ENCODE measurements at regions not wholly inside any gene's neighbourhood (a gene's known extent, or its start where the extent isn't known, plus 50 kb on each side); places are given as distances from the start of the nearest gene placed in this dataset.

DNA sequence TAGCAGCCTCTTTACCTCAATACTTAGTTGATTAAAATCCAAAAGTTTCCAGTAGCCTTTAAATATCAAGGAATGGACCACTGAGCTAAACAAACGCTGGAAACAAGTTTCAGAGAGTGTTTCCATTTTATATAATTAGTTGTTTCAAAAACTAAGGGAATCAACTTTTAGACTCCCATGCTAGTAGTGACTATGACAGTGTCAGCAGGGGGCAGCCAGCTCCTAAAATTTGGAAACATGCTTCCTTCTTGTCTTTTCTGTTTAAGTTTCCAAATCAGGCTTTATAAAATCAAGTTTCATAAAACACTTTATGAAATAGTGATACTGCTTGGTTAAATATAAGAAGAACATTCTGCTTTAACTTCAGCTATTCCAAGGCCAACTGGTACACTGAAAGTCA is 138.2 kb upstream of the TMEM229A start:
- TF ChIP-seq, protein P1, sequence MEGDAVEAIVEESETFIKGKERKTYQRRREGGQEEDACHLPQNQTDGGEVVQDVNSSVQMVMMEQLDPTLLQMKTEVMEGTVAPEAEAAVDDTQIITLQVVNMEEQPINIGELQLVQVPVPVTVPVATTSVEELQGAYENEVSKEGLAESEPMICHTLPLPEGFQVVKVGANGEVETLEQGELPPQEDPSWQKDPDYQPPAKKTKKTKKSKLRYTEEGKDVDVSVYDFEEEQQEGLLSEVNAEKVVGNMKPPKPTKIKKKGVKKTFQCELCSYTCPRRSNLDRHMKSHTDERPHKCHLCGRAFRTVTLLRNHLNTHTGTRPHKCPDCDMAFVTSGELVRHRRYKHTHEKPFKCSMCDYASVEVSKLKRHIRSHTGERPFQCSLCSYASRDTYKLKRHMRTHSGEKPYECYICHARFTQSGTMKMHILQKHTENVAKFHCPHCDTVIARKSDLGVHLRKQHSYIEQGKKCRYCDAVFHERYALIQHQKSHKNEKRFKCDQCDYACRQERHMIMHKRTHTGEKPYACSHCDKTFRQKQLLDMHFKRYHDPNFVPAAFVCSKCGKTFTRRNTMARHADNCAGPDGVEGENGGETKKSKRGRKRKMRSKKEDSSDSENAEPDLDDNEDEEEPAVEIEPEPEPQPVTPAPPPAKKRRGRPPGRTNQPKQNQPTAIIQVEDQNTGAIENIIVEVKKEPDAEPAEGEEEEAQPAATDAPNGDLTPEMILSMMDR (IDR thresholded peaks at IDR 0.05) = no peak
- TF ChIP-seq POLR2A (IDR thresholded peaks at IDR 0.05) (no peak), POLR2AphosphoS5 (IDR thresholded peaks at IDR 0.05) (no peak), EP300 (IDR thresholded peaks at IDR 0.05) (no peak)

Data from sigmoid colon (tissue), 4 donors.